ENCODE measurements at regions not wholly inside any gene's neighbourhood (a gene's known extent, or its start where the extent isn't known, plus 50 kb on each side); places are given as distances from the start of the nearest gene placed in this dataset.
A peak's percentile ranks its signal among the peaks of the same experiment; 100 is the strongest.

DNA sequence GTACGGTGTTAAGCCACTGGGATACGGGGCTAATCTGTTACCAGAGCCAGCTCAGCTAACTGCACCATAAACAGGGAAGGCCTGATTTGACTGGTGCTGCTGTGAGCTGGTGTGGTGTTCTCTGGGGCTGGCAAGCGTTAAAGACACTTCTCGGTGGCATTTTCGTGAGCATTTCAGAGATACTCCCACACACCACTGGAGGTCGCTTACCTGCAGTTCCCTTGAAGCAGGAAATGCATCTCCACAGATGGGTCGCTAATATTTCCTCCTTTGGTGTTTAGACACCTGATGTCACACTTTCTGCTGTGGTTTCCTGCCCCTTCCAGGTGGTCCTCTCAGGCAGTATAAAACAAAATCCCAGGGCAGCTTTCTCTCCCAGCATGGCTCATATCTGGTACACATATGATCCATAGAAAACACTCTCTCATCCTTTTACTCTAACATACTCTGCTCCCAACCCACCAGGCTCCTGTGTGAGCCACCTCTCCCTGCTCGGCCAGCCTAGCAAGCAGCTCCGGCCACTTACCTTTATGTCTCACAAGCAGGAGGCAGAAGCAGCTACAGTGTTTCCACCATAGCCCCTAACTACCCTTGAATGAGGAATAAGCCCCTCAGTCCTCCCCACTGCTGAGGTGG lies 129.9 kb upstream of the GRIN2B start:
- TF ChIP-seq, protein P1, sequence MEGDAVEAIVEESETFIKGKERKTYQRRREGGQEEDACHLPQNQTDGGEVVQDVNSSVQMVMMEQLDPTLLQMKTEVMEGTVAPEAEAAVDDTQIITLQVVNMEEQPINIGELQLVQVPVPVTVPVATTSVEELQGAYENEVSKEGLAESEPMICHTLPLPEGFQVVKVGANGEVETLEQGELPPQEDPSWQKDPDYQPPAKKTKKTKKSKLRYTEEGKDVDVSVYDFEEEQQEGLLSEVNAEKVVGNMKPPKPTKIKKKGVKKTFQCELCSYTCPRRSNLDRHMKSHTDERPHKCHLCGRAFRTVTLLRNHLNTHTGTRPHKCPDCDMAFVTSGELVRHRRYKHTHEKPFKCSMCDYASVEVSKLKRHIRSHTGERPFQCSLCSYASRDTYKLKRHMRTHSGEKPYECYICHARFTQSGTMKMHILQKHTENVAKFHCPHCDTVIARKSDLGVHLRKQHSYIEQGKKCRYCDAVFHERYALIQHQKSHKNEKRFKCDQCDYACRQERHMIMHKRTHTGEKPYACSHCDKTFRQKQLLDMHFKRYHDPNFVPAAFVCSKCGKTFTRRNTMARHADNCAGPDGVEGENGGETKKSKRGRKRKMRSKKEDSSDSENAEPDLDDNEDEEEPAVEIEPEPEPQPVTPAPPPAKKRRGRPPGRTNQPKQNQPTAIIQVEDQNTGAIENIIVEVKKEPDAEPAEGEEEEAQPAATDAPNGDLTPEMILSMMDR (conservative IDR thresholded peaks at IDR 0.05; ENCODE audit: low read depth, low read length): peak; percentile 50
- TF ChIP-seq EZH2 (IDR thresholded peaks at IDR 0.05; ENCODE audit: low read length, unreplicated experiment) (no peak), EZH2phosphoT487 (IDR thresholded peaks at IDR 0.05; ENCODE audit: borderline replicate concordance, low read length) (no peak)
